Mesenteric fat pad (tissue), 1 donor: ENCODE measurements at regions not wholly inside any gene's neighbourhood (a gene's known extent, or its start where the extent isn't known, plus 50 kb on each side); places are given as distances from the start of the nearest gene placed in this dataset.

Experiments used
- DNase-seq: peaks from one replicate; pipeline ENCODE4 v3.0.0-alpha.2; 2020; ENCODE audit warnings: low spot score
- donor health status: DM: yes; HTN: yes; CAD: no.

DNA sequence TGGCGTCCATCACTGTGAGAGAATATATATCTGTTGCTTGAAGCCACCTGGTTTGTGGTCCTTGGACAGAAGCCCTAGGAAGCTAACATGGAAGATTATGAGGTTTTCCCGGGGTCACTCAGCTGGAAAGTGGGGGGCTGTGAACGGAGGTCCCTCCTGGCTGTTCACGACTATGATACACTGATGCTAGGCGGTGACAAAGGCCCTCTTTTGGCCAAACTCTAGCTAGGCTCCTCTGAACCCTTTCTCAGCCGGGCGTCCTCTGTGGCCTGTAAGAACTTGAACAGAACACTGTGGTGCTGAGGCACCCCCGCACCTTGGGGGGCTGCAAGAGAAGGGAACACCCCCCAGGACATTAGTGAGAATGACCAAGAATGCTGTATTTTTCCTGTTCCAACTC is 164.6 kb downstream of the TFCP2L1 start:
- DNase-seq, result peak; percentile 77

DNA sequence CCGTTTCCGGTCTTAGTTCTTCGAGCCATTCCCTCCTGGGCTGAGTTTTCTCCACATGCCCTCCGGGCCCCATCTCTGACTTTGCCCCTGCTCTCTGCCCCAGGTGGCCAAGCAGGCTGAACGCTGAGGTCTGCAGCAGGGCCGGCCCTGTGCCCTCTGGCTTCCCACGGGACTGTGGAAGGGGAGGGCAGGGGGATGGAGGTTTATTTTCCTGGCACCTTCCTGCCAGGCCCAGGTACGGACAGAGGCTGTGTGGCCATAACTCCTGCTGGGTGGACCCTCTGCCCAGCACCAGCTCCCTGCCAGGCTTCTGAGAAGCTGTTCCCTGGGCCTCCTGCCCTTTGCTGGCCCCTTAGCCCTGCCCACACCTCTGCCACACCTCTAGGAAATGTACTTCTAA is 164.0 kb downstream of the TFCP2L1 start:
- DNase-seq, result peak; percentile 68

- DNase-seq, result peak; percentile 51
These were observed 163.3 kb downstream of the TFCP2L1 start for GRCh38 chr2:121121661-121122060.

- peak; percentile 64 for DNase-seq
These were observed 161.7 kb downstream of the TFCP2L1 start for GRCh38 chr2:121123268-121123667.

GRCh38 chr2:121124330-121124729 is 160.7 kb downstream of the TFCP2L1 start:
- DNase-seq, result peak; percentile 71

GRCh38 chr2:121125350-121125749 is 159.7 kb downstream of the TFCP2L1 start:
- no peak for DNase-seq

- DNase-seq, result peak; percentile 69
These were observed 156.0 kb downstream of the TFCP2L1 start for GRCh38 chr2:121128741-121129659.

DNA sequence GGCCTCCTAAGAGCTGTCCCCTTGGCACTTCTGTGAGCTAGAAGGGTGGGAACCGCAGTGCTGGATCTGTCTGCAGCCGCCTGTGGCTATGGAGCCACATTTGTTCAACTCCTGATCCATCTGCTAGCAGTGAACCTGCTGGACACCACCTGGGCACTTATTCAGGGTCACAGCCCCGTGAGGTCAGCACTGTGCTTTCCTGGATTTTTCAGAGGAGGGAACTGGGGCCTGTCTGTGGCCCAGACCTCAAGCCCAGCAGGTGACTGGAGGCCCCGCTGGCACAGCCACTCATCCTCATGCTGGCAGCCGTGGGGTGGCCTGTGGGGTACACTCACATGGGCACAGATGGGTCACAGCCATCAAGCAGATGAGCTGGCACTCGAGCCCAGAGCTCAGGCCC is 155.3 kb downstream of the TFCP2L1 start:
- no peak for DNase-seq

DNA sequence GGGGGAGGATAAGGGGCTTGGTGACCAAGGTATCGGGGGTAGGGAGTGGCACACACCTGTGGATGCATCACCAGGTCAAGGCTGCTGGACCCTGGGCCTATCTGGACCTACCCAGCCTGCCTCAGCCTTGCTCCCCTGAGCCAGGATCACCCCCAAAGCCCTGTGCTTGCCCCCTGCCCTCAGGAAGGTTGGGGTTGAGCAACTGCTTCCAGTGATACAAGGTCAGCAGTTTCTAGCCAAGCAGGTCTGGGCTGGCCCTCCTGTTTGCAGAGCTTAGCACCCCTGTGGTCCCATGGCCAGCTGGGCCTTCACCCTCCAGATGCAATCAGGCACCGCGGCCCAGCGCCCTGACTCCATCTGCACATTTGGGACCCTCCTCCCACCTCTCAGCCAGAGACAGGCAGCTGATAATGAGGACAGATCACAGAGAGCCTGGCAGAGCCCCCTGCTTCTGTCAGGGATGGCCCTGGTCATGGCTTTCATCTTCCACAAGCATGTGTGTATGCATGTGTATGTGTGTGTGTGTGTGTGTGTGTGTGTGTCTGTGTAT is 154.6 kb downstream of the TFCP2L1 start:
- DNase-seq, result no peak

DNA sequence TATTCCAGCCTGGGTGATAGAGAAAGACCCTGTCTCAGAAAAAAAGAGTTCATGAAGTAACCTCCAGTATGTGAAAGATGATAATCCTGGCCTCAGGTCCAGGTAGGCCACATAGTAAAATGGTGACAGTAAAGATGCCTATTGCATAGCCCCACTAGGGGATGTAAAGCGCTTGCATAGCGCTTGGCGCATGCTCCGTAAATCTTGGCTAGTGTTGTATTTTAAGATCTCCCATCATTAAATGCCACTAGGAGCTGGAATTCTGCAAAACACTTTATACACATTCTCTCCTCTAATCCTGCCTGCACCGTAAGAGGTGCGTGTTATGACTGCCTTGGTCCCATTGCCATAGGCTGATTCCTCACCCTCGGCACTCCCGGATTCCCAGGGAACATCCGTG is 153.6 kb downstream of the TFCP2L1 start:
- no peak for DNase-seq

GRCh38 chr2:121132054-121132761 is 152.8 kb downstream of the TFCP2L1 start:
- DNase-seq, result peak; percentile 45

GRCh38 chr2:121132762-121133107 is 152.3 kb downstream of the TFCP2L1 start:
- peak; percentile 35 for DNase-seq

- peak; percentile 69 for DNase-seq
These were observed 151.3 kb downstream of the TFCP2L1 start for GRCh38 chr2:121133551-121134319.

GRCh38 chr2:121134728-121135127 is 150.3 kb downstream of the TFCP2L1 start:
- DNase-seq, result peak; percentile 72

GRCh38 chr2:121135168-121135853 is 149.7 kb downstream of the TFCP2L1 start:
- DNase-seq, result peak; percentile 14

DNA sequence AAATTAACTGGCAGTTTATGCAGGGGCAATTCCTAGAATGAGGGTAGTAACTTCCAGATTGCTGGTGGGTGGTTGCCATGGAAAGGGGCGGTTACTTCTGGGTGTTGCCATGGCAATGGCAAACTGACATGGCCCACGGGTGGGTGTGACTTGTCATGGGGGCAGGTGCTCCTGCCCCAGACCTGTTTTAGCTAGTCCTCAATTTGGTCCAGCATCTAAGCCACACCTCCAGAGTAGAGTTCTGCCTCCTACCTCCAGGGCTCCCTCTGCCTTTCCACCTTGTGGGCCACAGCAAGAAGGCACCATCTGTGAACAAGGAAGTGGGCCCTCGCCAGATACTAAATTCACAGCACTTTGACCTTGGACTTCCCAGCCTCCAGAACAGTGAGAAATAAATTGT is 148.7 kb downstream of the TFCP2L1 start:
- peak; percentile 45 for DNase-seq

GRCh38 chr2:121137571-121137970 is 147.4 kb downstream of the TFCP2L1 start:
- peak; percentile 28 for DNase-seq

DNA sequence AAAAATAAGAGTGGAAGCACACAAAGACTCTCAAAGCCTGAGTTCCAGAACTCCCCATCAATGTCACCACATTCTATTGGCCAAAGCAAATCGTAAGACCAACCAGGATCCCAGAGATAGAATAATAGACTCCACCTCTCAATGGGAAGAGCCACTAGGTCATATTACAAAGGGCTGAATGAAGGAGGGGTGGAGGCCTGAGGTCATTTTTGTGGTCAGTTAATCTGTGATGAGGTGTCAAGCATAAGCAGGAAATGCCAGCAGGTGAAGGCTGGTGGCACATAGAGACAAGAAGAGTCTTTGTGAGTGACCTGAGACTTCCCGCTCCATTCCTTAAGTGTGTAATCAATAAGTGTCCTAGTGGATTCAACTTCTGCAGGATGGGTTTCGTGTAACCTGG is 144.3 kb downstream of the TFCP2L1 start:
- DNase-seq, result no peak

DNA sequence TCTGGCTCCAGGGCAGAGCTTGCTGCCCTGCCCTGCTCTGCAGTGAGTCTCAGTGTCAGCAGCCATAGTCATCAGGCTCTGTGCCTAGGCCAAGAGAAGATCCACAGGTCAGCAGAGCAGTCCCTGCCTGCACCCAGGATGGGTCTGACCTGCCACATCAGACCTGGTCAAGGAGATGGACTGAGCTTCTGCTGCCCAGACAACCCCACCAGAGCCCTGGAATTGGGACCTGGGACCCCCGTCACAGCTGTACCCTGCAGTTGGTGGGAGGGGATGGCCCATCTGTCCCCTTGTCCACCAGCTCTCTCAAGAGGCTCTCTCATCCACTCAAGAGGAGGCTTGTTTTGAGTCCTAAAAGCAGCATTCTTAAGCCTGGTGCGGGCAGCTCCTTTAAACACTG is 142.6 kb downstream of the TFCP2L1 start:
- DNase-seq, result peak; percentile 57

GRCh38 chr2:121144111-121144510 is 140.9 kb downstream of the TFCP2L1 start:
- DNase-seq, result no peak

GRCh38 chr2:121146630-121147029 is 138.4 kb downstream of the TFCP2L1 start:
- no peak for DNase-seq
